ENCODE measurements at regions not wholly inside any gene's neighbourhood (a gene's known extent, or its start where the extent isn't known, plus 50 kb on each side); places are given as distances from the start of the nearest gene placed in this dataset.

DNA sequence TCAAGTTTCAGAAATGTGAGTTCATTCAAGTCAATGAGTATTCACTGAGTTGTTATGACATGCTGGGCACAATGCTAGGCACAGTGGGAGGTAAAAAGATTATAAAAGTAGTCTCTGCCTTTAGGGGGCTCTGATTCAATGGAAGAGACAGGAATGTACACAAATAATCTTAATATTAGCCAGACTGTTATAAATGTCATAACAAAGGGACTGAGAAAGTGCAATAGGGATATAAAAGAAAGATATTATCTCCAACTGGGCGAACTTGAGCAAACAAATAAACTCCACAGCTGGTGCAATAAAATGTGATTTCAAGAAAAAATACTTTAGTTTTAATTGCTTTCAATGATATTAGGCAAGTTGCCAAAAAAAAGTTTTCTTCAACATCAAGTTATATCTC is 755.2 kb downstream of the BRINP1 start:
- FAIRE-seq (no peak), DNase-seq (ENCODE audit: insufficient read length, low spot score) (no peak)

DNA sequence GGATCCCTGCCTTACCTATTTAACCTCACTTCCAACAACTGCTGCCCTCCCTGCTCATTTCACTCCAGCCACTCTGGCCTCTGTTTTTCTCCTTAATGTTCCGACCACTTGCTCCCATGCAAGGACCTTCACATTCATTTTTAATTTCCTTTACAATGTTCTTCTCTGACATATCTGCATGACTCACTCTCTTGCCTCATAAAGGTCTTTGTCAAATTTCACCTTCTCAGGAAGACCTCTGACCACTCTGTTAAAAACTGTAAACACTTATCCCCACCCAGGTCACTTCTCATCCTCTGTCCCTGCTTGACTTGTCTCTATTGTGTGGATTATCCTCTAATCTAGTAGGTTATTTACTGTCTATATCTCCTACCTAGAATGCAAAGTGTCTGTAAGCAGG is 751.2 kb downstream of the BRINP1 start:
- no peak for FAIRE-seq
- DNase-seq (ENCODE audit: insufficient read length, low spot score), result no peak

GRCh38 chr9:118618849-118619248 is 750.4 kb downstream of the BRINP1 start:
- no peak for FAIRE-seq
- no peak for DNase-seq (ENCODE audit: insufficient read length, low spot score)

DNA sequence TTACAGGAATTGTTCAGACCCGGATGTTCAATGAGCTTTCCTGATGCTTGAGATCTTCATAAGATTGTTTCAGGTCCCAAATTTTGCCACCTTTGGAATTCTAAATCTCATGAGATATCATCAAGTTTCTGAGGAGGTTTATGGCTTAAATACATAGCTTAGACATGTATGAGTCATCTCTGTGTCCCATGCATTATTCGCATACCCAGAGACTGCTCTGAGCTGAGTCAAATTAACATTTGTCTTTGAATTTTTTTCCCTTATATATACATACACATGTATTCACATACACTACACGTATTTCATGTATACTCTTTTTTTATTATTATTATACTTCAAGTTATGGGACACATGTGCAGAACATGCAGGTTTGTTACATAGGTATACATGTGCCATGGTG is 744.6 kb downstream of the BRINP1 start:
- FAIRE-seq (no peak), DNase-seq (ENCODE audit: insufficient read length, low spot score) (no peak)

GRCh38 chr9:118630079-118630478 is 739.2 kb downstream of the BRINP1 start:
- FAIRE-seq (no peak), DNase-seq (ENCODE audit: insufficient read length, low spot score) (no peak)

- FAIRE-seq (no peak), DNase-seq (ENCODE audit: insufficient read length, low spot score) (no peak)
Measured at GRCh38 chr9:118630931-118631595, 738.2 kb downstream of the BRINP1 start.

DNA sequence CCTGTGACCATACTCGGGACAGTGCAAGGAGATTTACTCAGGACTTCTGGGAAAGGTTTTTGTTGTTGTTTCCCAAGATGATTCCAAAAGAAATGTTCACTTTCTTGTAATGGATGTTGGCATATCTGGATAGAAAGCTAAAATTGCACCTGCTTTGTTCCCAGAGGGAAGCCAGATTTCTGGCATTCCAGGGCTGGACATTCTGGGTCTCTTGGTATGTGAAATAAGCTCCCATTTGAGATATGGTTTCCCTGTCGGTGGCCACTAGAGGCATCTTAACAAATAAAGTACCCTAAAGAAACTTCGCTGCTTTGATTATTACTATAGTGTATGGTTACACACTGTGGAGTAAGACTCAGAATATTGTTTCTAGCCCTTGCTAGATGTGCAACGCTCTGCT is 737.3 kb downstream of the BRINP1 start:
- DNase-seq (ENCODE audit: insufficient read length, low spot score), result no peak
- no peak for FAIRE-seq

DNA sequence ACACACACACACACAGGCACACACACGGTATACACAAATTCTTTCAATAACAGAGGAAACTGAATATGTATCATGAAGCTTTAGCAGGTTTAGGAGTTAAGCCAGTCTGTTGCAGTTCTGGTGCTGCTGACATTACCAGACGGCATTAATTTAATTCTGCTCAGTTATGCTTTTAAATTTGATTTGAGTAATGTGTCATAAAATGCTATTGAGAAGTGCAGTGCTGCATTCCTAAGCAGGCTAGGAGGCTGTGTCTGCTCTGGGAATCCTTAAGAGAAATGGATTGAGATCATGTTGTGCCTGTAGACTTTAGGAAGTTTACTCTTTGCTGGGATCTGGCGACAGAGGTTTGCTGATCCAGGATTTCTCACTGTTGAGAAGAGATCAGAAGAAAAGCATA is 733.8 kb downstream of the BRINP1 start:
- FAIRE-seq (no peak), DNase-seq (ENCODE audit: insufficient read length, low spot score) (no peak)

DNA sequence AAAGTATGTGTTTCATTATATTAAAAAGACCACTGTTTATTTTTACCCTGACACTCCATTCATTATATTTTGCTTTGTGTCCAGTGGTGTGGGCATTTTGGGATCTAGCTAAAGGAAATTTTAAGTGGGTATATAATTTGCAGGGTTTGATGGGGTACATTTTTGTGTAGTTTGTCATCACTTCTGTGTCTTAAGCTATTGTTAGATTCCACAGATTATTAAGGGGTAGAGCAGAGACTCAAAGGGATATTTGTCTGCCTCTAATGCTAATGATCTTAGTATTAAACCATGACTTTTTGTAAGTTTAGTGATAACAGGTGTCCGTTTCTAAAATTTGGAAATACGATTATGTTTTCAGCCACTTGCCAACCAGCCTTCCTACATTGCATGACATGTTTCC is 731.6 kb downstream of the BRINP1 start:
- DNase-seq (ENCODE audit: insufficient read length, low spot score) (no peak), FAIRE-seq (no peak)

- DNase-seq (ENCODE audit: insufficient read length, low spot score), result no peak
- no peak for FAIRE-seq
Measured at GRCh38 chr9:118640836-118641560, 728.2 kb downstream of the BRINP1 start.

DNA sequence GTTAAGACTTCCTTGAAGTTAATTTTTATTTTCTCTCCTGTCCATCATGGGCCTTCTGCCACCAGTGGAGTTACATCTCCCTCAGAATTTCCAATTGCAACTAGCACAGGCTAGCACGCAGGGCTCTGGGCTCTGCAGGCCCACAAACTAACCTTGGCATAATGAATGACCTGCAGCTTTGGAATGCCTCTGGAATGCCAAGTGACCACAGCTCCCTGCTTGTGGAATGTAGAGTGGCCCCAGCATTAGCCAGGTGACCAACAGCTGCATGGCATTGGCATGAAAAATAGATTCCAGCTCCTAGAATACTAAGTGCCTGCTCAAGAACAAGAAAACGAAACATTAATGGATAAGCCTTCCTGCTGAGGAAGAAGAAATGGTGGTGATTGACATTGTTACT is 726.1 kb downstream of the BRINP1 start:
- FAIRE-seq (no peak), DNase-seq (ENCODE audit: insufficient read length, low spot score) (no peak)

- FAIRE-seq, result no peak
Measured at GRCh38 chr9:118644066-118644465, 725.2 kb downstream of the BRINP1 start.

DNA sequence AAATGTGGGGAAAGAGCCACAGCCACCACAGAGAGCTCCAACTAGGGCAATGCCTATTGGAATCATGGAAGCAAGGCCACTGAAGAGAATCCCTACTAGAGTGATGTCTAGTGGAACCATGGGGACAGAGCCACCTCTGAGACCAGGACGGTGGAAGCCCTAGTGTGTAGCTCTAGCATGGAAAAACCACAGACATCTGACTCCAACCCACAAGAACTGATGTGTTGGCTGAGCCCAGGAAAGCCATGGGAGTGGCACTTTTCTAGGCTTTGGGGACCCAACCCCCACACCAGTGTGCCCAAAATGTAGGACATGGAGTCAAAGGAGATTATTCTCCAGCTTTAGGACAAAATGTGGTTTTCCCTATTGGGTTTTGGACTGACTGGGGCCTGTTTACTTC is 721.9 kb downstream of the BRINP1 start:
- FAIRE-seq (no peak), DNase-seq (ENCODE audit: insufficient read length, low spot score) (no peak)

More at GRCh38 chr9:118644066-118644465, 725.2 kb downstream of the BRINP1 start:
- no peak for DNase-seq (ENCODE audit: insufficient read length, low spot score)

DNA sequence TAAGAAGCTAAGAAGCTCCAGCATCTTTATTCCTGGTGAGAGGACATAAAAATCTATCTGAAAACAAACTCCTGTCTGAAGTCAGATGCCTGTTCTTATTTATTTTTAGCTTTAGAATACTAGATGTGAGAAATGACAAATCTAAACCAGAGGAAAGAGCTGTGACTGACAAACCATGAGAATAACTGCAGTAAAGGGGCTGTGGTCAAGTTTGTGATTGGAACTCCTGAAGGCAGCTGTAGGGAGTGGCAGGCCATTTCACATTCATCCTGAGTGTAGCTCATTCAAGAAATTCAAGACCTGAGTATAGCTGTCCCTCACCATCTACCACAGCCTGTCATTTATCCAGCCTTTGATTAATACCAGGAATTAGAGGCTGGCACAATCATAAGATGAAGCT is 718.8 kb downstream of the BRINP1 start:
- no peak for FAIRE-seq
- DNase-seq (ENCODE audit: insufficient read length, low spot score), result no peak

GRCh38 chr9:118651511-118651910 is 717.7 kb downstream of the BRINP1 start:
- no peak for FAIRE-seq
- DNase-seq (ENCODE audit: insufficient read length, low spot score), result no peak

GRCh38 chr9:118652258-118652657 is 717.0 kb downstream of the BRINP1 start:
- no peak for FAIRE-seq
- DNase-seq (ENCODE audit: insufficient read length, low spot score), result no peak

- no peak for FAIRE-seq
- DNase-seq (ENCODE audit: insufficient read length, low spot score), result no peak
Measured at GRCh38 chr9:118652912-118653311, 716.3 kb downstream of the BRINP1 start.

DNA sequence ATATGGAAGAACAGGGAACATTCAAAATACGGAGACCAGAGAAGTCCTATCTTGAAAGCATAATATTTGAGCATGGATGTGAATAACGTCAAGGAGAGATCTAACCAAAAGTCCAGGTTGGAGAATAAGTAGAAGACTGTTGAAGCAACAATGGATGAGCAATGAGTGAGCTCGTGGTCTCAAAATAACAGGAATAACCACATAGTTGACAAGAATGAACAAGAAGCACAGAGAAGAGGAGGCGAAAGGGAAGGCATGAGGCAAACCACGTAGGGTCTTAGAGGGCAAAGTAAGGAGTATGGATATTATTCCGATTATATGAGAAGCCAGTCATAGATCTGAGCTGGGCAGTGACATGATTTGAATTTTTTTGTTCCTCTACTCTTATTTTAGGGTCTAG is 710.2 kb downstream of the BRINP1 start:
- FAIRE-seq, result no peak
- DNase-seq (ENCODE audit: insufficient read length, low spot score), result no peak

DNA sequence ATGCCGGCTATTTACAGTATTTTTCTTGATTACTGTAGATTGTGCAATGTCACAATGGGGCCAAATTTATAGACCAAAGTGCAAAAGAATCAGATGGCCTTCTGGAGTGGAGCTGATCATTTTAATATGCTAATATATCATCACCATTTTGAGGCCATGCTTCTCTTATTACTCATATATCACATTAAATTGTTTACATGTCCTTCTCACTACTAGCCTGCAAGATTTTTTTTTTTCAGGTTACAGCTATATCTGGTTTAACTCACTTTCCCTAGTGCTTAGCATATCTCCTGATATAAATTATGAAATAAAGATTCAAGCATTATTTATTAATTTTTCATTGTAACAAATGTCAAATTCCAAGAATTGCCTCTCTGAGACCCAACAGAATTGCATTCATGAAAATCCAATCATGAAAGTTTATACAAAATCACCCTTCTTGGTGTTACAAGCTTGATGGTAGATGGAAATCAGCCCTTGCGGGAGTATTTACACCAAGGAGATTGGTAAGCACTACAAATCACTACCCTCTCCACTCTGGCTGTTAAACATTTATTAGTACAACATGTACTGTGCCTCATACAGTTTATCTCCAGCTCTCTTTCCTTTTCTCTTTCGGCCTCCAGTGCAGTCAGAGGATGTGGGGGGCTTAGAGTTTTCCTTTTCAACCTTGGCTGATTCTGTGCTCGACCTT is 703.9 kb downstream of the BRINP1 start:
- DNase-seq (ENCODE audit: insufficient read length, low spot score), result no peak
- no peak for FAIRE-seq

DNA sequence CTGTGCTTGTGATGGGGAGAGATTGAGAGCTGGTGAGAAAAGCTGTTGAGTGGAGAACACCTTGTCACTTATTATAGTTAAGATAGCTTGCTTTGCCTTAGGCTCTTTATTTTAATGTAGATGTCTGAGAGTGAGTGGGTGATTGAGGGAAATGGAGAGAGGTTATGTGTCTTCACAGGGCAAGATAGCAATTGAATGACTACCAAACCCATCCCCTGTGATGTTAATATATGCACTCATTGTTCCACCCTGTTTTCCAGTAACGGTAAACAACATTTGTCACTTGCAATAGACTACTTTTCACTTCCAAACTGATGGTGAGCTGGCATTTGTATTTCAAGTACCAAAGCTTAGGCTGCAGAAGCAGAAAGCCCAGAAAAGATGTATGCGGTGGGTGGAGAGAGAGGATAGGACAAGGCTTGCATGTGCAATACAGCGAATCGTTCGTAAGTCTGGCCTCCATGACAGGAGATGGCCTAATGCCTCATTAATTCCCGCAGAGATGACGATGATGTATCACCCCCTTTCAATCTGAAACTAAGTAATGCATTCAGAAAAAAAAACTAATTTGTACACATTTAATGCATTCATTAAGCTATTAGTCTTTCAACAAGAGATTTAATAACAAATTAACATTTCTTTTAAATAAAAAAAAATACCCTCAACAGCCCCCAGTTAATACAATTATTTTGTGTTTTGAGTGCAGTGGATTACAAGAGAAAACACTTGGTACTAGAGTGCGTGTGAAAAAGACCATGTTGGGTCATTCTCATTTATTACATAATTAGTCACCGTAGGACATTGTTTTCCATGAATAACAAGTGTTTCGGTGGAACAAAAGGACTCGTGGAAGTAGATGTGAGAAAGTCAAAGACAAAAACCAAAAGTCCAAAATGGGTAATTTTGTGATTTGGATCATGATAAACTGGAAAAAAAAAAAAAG is 699.0 kb downstream of the BRINP1 start:
- FAIRE-seq (no peak), DNase-seq (ENCODE audit: insufficient read length, low spot score) (no peak)

DNA sequence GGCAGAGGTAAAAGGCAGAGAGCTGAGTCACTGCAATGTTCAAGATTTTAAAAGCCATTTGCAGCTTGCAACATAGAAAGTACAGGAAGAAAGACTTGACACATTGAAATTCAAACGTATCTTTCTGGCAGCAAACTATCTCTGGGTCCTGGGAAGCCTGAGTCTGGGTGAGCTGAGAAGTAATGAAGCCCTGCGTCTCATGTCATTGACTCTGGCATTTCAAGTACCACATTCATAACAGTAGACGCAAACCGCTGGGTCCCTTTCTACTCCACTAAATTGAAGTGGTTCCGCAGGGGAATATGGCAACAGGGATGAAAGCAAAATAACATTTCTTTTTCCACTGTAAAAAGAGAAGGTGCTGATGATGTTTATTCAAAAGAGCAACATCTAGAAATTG is 694.3 kb downstream of the BRINP1 start:
- DNase-seq (ENCODE audit: insufficient read length, low spot score) (no peak), FAIRE-seq (no peak)
